Keratinocyte (primary cell): ENCODE measurements at regions not wholly inside any gene's neighbourhood (a gene's known extent, or its start where the extent isn't known, plus 50 kb on each side); places are given as distances from the start of the nearest gene placed in this dataset.

Experiments
- EZH2 ChIP-seq: IDR thresholded peaks from one replicate; pipeline ENCODE4 v1.6.1; 2012; ENCODE audit warnings: inconsistent platforms, mild to moderate bottlenecking, low read length, moderate library complexity
- TF ChIP-seq, protein P1 (sequence below), 3 experiments: IDR thresholded peaks in 1 of 3; conservative IDR thresholded peaks in 1 of 3; optimal IDR thresholded peaks in 1 of 3; 2 replicates in 2 of 3; 3 replicates in 1 of 3; pipeline versions ENCODE3 to v1.5.1; 2011; ENCODE audit warnings: low read length in 3 of 3, mild to moderate bottlenecking in 3 of 3, moderate library complexity in 2 of 3, control low read depth in 1 of 3, inconsistent platforms in 1 of 3; ENCODE audit not compliant: insufficient read depth in 2 of 3; ENCODE audit errors: extremely low read depth in 1 of 3

DNA sequence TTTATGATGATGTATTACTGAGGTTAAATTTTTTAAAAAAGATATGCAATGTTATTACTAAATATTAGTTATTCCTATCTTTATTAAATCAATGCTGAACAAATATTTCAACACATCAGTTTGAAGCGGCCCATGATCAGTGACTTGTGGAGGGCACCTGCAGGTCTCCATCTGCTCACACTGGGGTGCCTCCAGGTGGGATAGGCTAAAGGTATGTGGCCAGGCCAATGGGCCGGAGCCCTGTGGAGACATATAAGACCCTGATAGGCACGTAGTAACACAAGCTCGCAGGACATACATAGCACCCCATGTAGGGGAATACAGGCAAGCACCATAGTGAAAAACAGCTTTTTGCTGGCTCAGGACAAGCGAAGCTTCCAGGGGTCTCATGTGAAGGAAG lies 469.8 kb downstream of the ZNF536 start:
- no peak for TF ChIP-seq EZH2
- TF ChIP-seq, protein P1, sequence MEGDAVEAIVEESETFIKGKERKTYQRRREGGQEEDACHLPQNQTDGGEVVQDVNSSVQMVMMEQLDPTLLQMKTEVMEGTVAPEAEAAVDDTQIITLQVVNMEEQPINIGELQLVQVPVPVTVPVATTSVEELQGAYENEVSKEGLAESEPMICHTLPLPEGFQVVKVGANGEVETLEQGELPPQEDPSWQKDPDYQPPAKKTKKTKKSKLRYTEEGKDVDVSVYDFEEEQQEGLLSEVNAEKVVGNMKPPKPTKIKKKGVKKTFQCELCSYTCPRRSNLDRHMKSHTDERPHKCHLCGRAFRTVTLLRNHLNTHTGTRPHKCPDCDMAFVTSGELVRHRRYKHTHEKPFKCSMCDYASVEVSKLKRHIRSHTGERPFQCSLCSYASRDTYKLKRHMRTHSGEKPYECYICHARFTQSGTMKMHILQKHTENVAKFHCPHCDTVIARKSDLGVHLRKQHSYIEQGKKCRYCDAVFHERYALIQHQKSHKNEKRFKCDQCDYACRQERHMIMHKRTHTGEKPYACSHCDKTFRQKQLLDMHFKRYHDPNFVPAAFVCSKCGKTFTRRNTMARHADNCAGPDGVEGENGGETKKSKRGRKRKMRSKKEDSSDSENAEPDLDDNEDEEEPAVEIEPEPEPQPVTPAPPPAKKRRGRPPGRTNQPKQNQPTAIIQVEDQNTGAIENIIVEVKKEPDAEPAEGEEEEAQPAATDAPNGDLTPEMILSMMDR (optimal IDR thresholded peaks at IDR 0.05 in 1 of 3, IDR thresholded peaks at IDR 0.05 in 1 of 3, conservative IDR thresholded peaks at IDR 0.05 in 1 of 3; ENCODE audit: extremely low read depth in 1 of 3, insufficient read depth in 2 of 3, low read length in 3 of 3): no peak
